ENCODE measurements at regions not wholly inside any gene's neighbourhood (a gene's known extent, or its start where the extent isn't known, plus 50 kb on each side); places are given as distances from the start of the nearest gene placed in this dataset.

- intact Hi-C loops (cut with micrococcal nuclease), result no loop called here
Observed at GRCh38 chr6:28693751-28694443, 168.2 kb downstream of the GPX5 start.

GRCh38 chr6:28695715-28696114 is 170.0 kb downstream of the GPX5 start:
- intact Hi-C loops (cut with micrococcal nuclease), result no loop called here

- intact Hi-C loops (cut with micrococcal nuclease), result no loop called here
Observed at GRCh38 chr6:28696167-28696566, 170.5 kb downstream of the GPX5 start.

- intact Hi-C loops (cut with micrococcal nuclease), result no loop called here
Observed at GRCh38 chr6:28696682-28697081, 171.0 kb downstream of the GPX5 start.

- intact Hi-C loops (cut with micrococcal nuclease), result no loop called here
Observed at GRCh38 chr6:28707387-28708282, 182.0 kb downstream of the GPX5 start.

- intact Hi-C loops (cut with micrococcal nuclease), result no loop called here
Observed at GRCh38 chr6:28709478-28710349, 184.0 kb downstream of the GPX5 start.

- intact Hi-C loops (cut with micrococcal nuclease), result no loop called here
Observed at GRCh38 chr6:28710466-28711191, 184.9 kb downstream of the GPX5 start.

GRCh38 chr6:28711325-28711724 is 185.6 kb downstream of the GPX5 start:
- intact Hi-C loops (cut with micrococcal nuclease), result no loop called here

GRCh38 chr6:28711788-28712341 is 186.2 kb downstream of the GPX5 start:
- intact Hi-C loops (cut with micrococcal nuclease), result no loop called here

- intact Hi-C loops (cut with micrococcal nuclease), result no loop called here
Observed at GRCh38 chr6:28712982-28713381, 187.3 kb downstream of the GPX5 start.

GRCh38 chr6:28719275-28719940 is 193.7 kb downstream of the GPX5 start:
- intact Hi-C loops (cut with micrococcal nuclease), result no loop called here

GRCh38 chr6:28720357-28721231 is 194.9 kb downstream of the GPX5 start:
- intact Hi-C loops (cut with micrococcal nuclease), result no loop called here

GRCh38 chr6:28721372-28721771 is 195.7 kb downstream of the GPX5 start:
- intact Hi-C loops (cut with micrococcal nuclease), result no loop called here

- intact Hi-C loops (cut with micrococcal nuclease), result no loop called here
Observed at GRCh38 chr6:28724395-28724794, 198.7 kb downstream of the GPX5 start.

GRCh38 chr6:28725274-28725809 is 198.4 kb downstream of the TRIM27 start:
- intact Hi-C loops (cut with micrococcal nuclease), result no loop called here

- intact Hi-C loops (cut with micrococcal nuclease), result no loop called here
Observed at GRCh38 chr6:28725890-28726348, 197.9 kb downstream of the TRIM27 start.

GRCh38 chr6:28726569-28727309 is 197.0 kb downstream of the TRIM27 start:
- intact Hi-C loops (cut with micrococcal nuclease), result no loop called here

Data from T-helper 2 cell treated with Interferon-gamma antibody and Interleukin-4, amounts not matched to agents 100 ng/mL and 5 ng/mL, for 36 hours (primary cell).